ENCODE measurements at regions not wholly inside any gene's neighbourhood (a gene's known extent, or its start where the extent isn't known, plus 50 kb on each side); places are given as distances from the start of the nearest gene placed in this dataset.

GRCh38 chr4:164614999-164615398 lies 138.9 kb upstream of the SMIM31 start:
- no peak for DNase-seq
- no peaks in the 10 kb centered on the region; the same call in 1 of the 2 replicates for H3K27me3 Mint-ChIP-seq (ENCODE audit: insufficient read depth)
- TF ChIP-seq, protein P1, sequence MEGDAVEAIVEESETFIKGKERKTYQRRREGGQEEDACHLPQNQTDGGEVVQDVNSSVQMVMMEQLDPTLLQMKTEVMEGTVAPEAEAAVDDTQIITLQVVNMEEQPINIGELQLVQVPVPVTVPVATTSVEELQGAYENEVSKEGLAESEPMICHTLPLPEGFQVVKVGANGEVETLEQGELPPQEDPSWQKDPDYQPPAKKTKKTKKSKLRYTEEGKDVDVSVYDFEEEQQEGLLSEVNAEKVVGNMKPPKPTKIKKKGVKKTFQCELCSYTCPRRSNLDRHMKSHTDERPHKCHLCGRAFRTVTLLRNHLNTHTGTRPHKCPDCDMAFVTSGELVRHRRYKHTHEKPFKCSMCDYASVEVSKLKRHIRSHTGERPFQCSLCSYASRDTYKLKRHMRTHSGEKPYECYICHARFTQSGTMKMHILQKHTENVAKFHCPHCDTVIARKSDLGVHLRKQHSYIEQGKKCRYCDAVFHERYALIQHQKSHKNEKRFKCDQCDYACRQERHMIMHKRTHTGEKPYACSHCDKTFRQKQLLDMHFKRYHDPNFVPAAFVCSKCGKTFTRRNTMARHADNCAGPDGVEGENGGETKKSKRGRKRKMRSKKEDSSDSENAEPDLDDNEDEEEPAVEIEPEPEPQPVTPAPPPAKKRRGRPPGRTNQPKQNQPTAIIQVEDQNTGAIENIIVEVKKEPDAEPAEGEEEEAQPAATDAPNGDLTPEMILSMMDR (IDR thresholded peaks at IDR 0.05), result no peak
- peaks cover 57% of the 10 kb centered on the region for H3K9me3 Mint-ChIP-seq
- H3K36me3 Mint-ChIP-seq (ENCODE audit: low read depth), result peaks cover 5% of the 10 kb centered on the region; the same call in 1 of the 2 replicates
- H3K4me3 Mint-ChIP-seq, result no peak overlapping the region
- H3K4me1 Mint-ChIP-seq (ENCODE audit: low read depth), result no peaks in the 10 kb centered on the region
- no peak overlapping the region for H3K27ac Mint-ChIP-seq

DNA sequence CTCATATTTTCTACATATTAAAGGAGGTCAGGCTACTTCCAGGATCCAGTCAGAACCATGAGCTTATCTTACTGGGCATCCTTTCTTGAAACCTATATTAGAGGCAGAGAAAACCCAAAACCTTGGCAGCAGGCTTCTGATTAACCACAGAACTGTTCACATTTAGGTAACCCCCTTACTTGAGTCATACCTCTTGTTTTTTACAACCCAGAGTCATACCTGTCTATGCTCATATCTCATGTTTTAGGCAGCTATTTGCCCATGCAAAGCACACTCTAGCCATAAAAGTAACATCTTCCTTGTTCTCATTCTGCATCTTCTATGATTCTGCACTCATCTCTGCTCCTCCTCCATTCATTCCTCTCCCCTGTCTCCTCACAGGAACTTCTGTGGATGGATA lies 138.0 kb upstream of the SMIM31 start:
- Mint-ChIP-seq H3K9me3 (peaks cover 49% of the 10 kb centered on the region), H3K4me3 (no peak overlapping the region), H3K27me3 (ENCODE audit: insufficient read depth) (no peaks in the 10 kb centered on the region; the same call in 1 of the 2 replicates), H3K36me3 (ENCODE audit: low read depth) (no peaks in the 10 kb centered on the region), H3K4me1 (ENCODE audit: low read depth) (no peaks in the 10 kb centered on the region), H3K27ac (no peak overlapping the region)
- TF ChIP-seq, protein P1 (IDR thresholded peaks at IDR 0.05), result no peak
- no peak for DNase-seq

DNA sequence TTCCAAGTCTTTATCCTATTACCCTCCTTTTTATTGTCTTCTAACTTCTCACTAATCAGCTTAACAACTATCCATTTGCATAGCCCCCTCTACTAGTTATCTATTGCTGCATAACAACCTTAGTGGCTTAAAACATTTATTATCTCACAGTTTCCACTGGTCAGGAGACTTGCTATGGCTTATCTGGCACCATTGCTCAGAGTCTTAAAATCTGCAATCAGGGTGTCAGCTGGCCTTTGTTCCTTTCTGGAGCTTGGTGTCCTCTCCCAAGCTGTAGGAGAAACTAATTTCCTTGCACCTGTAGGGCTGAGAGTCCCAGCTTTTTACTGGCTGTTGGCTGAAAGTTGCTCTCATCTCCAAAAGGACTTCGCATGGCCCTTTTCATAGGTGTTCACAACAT lies 137.0 kb upstream of the SMIM31 start:
- DNase-seq, result no peak
- H3K9me3 Mint-ChIP-seq, result peaks cover 44% of the 10 kb centered on the region
- no peak overlapping the region for H3K27ac Mint-ChIP-seq
- no peaks in the 10 kb centered on the region for H3K4me1 Mint-ChIP-seq (ENCODE audit: low read depth)
- TF ChIP-seq, protein P1 (IDR thresholded peaks at IDR 0.05), result no peak
- H3K27me3 Mint-ChIP-seq (ENCODE audit: insufficient read depth), result no peaks in the 10 kb centered on the region; the same call in 1 of the 2 replicates
- H3K36me3 Mint-ChIP-seq (ENCODE audit: low read depth), result no peaks in the 10 kb centered on the region
- no peak overlapping the region for H3K4me3 Mint-ChIP-seq

DNA sequence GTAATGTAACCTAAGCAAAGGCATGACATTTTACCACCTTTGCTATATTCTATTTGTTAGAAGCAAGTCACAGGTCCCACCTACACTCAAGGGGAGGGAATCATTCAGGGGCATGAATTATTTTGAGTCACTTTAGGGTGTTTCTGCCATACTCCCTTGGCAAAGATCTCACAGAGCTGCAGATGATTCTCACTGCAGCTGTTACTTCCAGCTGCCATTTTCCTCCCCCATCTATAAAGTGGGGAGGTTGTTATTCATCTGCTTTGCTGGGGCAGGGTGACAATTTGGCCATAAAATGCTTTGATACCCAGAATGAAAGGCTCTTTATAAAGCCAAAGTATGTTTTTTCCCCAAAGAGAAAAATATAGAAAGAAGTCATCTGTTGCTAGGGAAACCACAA lies 136.5 kb upstream of the SMIM31 start:
- no peak overlapping the region for H3K4me3 Mint-ChIP-seq
- H3K9me3 Mint-ChIP-seq, result peaks cover 40% of the 10 kb centered on the region
- no peak for DNase-seq
- no peak overlapping the region for H3K27ac Mint-ChIP-seq
- no peaks in the 10 kb centered on the region for H3K36me3 Mint-ChIP-seq (ENCODE audit: low read depth)
- no peaks in the 10 kb centered on the region for H3K4me1 Mint-ChIP-seq (ENCODE audit: low read depth)
- TF ChIP-seq, protein P1 (IDR thresholded peaks at IDR 0.05), result no peak
- H3K27me3 Mint-ChIP-seq (ENCODE audit: insufficient read depth), result no peaks in the 10 kb centered on the region; the same call in 1 of the 2 replicates

DNA sequence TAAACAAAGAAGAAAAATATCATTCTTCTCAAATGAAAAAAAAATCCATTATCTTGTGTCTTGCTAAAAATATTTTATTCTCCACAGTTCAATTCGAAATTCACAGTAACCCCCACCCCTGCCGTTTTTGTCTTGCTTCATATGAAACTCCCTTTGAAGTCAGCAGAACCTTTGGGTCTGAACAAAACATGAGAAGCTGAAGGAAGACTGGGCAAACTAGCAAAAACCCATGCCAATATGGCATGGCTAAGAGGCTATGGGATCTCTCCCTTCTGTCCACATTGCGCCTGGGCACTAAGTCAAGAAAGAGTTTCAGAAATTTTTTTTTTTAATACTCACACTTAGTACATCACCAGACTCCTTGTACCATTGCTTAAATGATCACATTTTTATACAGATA lies 136.0 kb upstream of the SMIM31 start:
- Mint-ChIP-seq H3K36me3 (ENCODE audit: low read depth) (no peaks in the 10 kb centered on the region), H3K9me3 (peaks cover 38% of the 10 kb centered on the region), H3K27ac (no peak overlapping the region), H3K27me3 (ENCODE audit: insufficient read depth) (no peaks in the 10 kb centered on the region; the same call in 1 of the 2 replicates), H3K4me3 (no peak overlapping the region), H3K4me1 (ENCODE audit: low read depth) (no peaks in the 10 kb centered on the region)
- TF ChIP-seq, protein P1 (IDR thresholded peaks at IDR 0.05), result no peak
- no peak for DNase-seq
